ENCODE measurements at regions not wholly inside any gene's neighbourhood (a gene's known extent, or its start where the extent isn't known, plus 50 kb on each side); places are given as distances from the start of the nearest gene placed in this dataset.

DNA sequence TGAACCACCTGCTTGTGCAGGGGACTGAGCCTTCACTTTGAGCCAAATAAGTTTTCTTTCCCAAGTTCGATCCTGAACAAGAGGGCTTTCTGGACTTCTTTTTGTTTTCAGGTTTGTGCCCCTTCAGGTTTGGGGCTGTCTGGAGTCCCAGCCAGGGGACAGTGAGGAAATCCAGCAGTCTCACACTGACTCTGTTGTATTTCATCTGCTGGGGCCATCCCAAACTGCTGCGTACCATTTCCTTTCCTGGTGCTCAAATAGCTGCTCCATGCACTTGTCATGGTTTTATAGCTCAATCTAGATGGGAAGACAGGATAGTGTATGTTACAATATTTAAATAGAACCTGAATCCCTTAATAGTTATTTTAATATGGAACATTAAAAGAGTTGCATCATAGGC, 66.3 kb upstream of the IGLL5 start:
- TF ChIP-seq, protein P1, sequence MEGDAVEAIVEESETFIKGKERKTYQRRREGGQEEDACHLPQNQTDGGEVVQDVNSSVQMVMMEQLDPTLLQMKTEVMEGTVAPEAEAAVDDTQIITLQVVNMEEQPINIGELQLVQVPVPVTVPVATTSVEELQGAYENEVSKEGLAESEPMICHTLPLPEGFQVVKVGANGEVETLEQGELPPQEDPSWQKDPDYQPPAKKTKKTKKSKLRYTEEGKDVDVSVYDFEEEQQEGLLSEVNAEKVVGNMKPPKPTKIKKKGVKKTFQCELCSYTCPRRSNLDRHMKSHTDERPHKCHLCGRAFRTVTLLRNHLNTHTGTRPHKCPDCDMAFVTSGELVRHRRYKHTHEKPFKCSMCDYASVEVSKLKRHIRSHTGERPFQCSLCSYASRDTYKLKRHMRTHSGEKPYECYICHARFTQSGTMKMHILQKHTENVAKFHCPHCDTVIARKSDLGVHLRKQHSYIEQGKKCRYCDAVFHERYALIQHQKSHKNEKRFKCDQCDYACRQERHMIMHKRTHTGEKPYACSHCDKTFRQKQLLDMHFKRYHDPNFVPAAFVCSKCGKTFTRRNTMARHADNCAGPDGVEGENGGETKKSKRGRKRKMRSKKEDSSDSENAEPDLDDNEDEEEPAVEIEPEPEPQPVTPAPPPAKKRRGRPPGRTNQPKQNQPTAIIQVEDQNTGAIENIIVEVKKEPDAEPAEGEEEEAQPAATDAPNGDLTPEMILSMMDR (conservative IDR thresholded peaks at IDR 0.05; ENCODE audit: low read depth, low read length): no peak
- TF ChIP-seq EZH2 (IDR thresholded peaks at IDR 0.05; ENCODE audit: borderline replicate concordance, low read depth, low read length, poor library complexity, severe bottlenecking): no peak

Data from A673 (cell line).